Right lobe of liver (tissue), 6 donors: ENCODE measurements at regions not wholly inside any gene's neighbourhood (a gene's known extent, or its start where the extent isn't known, plus 50 kb on each side); places are given as distances from the start of the nearest gene placed in this dataset.

ENCODE experiments used
- ATAC-seq, 4 donors: fragments of 200-7000 bp; cut with Tn5 transposase; one replicate each; pipeline ENCODE4 v1.9.1; 2020; ENCODE audit warnings: mild to moderate bottlenecking in 4 of 4, moderate library complexity in 4 of 4
- DNase-seq, 3 donors: peaks; one replicate each; pipeline ENCODE4 v3.0.0-alpha.2; 2020
- H3K27ac ChIP-seq, 3 donors: fragments of 200-600 bp; one replicate each; pipeline ENCODE4 v1.8.0; 2022
- H3K27me3 ChIP-seq, 2 donors: fragments of 200-600 bp; one replicate each; pipeline ENCODE4 v1.8.0; 2022
- H3K36me3 ChIP-seq, 4 donors: fragments of 200-600 bp; sonication (generic) in 1 of 4; one replicate each; pipeline versions ENCODE4 v1.5.1 to v1.8.0; 2017 to 2022; ENCODE audit warnings: control low read depth in 1 of 4
- H3K4me1 ChIP-seq, 4 donors: fragments of 200-600 bp; sonication (generic) in 1 of 4; one replicate each; pipeline versions ENCODE4 v1.5.1 to v1.8.0; 2017 to 2022; ENCODE audit warnings: control low read depth in 1 of 4
- H3K4me3 ChIP-seq, 3 donors: fragments of 200-600 bp; one replicate each; pipeline ENCODE4 v1.8.0; 2022
- H3K9me3 ChIP-seq, 4 donors: fragments of 200-600 bp; sonication (generic) in 1 of 4; one replicate each; pipeline versions ENCODE4 v1.5.1 to v1.8.0; 2017 to 2022; ENCODE audit warnings: control low read depth in 1 of 4
- POLR2A ChIP-seq: fragments of 450-650 bp; IDR thresholded peaks from one replicate; pipeline ENCODE4 v1.6.1; 2017; ENCODE audit warnings: antibody characterized with exemption, mild to moderate bottlenecking
- WGBS: methylation state at CpG from one replicate; pipeline ENCODE4 v1.1.6; 2018; ENCODE audit warnings: low coverage, low lambda C conversion rate; ENCODE audit not compliant: insufficient coverage; ENCODE audit errors: missing lambda C conversion rate; 5-methylcytosine and 5-hydroxymethylcytosine counted together
- intact Hi-C, 2 donors: fragments of 100-400 bp; cut with DNase I; formaldehyde crosslinking; loops; one replicate each; pipeline versions ENCODE4 v1.11.2 to v1.14.1; 2022
- TF ChIP-seq, protein P1 (sequence below), 4 donors: fragments of 200-600 bp in 3 of 4; fragments of 450-650 bp in 1 of 4; IDR thresholded peaks; one replicate each; pipeline versions ENCODE4 v1.5.1 to v1.8.0; 2016 to 2022; ENCODE audit warnings: antibody characterized with exemption in 4 of 4, mild to moderate bottlenecking in 2 of 4
- donor health status: DM: no; HTN: yes; CAD: no.
- donor health status: DM: no; HTN: no; CAD: no.
- donor health status: DM: no; HTN: no; CAD: no.
- donor health status: DM: no; HTN: yes; CAD: no.
- donor health status: DM: no; HTN: yes; CAD: no.

DNA sequence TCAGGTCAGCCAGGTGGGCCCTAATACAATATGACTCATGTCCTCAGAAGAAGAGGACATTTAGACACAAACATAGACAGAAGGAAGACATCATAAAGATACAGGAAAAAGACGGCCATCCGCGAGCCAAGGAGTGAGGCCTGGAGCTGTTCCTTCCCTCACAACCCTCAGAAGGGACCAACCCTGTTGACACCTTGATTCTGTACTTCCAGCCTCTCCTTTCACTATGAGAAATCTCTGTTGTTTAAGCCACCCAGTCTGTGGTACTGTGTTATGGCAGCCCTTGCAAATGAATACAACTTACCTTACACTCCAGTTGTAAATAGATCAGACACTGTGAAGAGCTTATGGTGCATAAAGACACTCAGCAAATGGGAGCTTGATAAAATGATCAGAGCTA lies 199.7 kb downstream of the SAMD5 start:
- DNase-seq: no peak
- intact Hi-C loops: no loop called here
- Histone ChIP-seq H3K36me3 (no peaks in the 10 kb centered on the region), H3K4me1 (no peaks in the 10 kb centered on the region), H3K27me3 (no peaks in the 10 kb centered on the region), H3K27ac (no peak overlapping the region), H3K4me3 (no peak overlapping the region), H3K9me3 (no peaks in the 10 kb centered on the region)
- TF ChIP-seq, protein P1, sequence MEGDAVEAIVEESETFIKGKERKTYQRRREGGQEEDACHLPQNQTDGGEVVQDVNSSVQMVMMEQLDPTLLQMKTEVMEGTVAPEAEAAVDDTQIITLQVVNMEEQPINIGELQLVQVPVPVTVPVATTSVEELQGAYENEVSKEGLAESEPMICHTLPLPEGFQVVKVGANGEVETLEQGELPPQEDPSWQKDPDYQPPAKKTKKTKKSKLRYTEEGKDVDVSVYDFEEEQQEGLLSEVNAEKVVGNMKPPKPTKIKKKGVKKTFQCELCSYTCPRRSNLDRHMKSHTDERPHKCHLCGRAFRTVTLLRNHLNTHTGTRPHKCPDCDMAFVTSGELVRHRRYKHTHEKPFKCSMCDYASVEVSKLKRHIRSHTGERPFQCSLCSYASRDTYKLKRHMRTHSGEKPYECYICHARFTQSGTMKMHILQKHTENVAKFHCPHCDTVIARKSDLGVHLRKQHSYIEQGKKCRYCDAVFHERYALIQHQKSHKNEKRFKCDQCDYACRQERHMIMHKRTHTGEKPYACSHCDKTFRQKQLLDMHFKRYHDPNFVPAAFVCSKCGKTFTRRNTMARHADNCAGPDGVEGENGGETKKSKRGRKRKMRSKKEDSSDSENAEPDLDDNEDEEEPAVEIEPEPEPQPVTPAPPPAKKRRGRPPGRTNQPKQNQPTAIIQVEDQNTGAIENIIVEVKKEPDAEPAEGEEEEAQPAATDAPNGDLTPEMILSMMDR (IDR thresholded peaks at IDR 0.05): no peak
- no peak for ATAC-seq
- WGBS: 91% methylated on average over 3 of the region's 3 CpGs

GRCh38 chr6:147709396-147710272 lies 201.1 kb downstream of the SAMD5 start:
- TF ChIP-seq, protein P1 (IDR thresholded peaks at IDR 0.05): no peak
- no peak for TF ChIP-seq POLR2A
- DNase-seq (no peak), ATAC-seq (peak in 1 of 4 donors; percentile 54)
- H3K36me3 ChIP-seq: no peaks in the 10 kb centered on the region
- whole genome bisulfite sequencing: 53% methylated on average over 4 of the region's 6 CpGs
- H3K27ac ChIP-seq: no peak overlapping the region
- H3K9me3 ChIP-seq: no peaks in the 10 kb centered on the region
- no peaks in the 10 kb centered on the region for H3K27me3 ChIP-seq
- H3K4me1 ChIP-seq: no peaks in the 10 kb centered on the region
- intact Hi-C loops: no loop called here
- H3K4me3 ChIP-seq: no peak overlapping the region

DNA sequence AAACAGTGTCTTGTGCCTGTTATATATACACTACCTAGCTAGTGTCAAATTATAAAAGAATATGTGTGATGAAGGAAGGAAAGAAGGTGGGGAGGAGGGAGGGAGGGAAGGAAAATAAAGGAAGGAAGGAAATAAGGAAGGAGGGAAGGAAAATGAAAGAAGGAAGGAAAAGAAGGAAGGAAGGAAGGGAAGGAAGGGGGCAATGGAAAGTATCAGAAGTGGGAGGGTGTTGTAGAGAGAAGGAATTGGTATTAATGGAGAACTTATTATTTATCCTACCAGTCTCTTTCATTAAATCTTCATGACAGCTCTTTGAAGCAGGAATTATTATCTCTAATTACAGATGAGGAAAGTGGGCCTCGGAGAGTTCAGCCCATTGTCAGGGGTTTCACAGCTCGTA lies 202.4 kb downstream of the SAMD5 start:
- no peaks in the 10 kb centered on the region for H3K27me3 ChIP-seq
- 61% methylated on average over 2 of the region's 2 CpGs for WGBS
- DNase-seq (no peak), ATAC-seq (no peak)
- no peaks in the 10 kb centered on the region for H3K4me1 ChIP-seq
- H3K27ac ChIP-seq: no peak overlapping the region
- no peak overlapping the region for H3K4me3 ChIP-seq
- TF ChIP-seq, protein P1 (IDR thresholded peaks at IDR 0.05): no peak
- no peak for TF ChIP-seq POLR2A
- intact Hi-C loops: no loop called here
- H3K9me3 ChIP-seq: no peaks in the 10 kb centered on the region
- H3K36me3 ChIP-seq: no peaks in the 10 kb centered on the region

GRCh38 chr6:147711476-147711875 lies 203.0 kb downstream of the SAMD5 start:
- H3K4me3 ChIP-seq: no peak overlapping the region
- intact Hi-C loops: no loop called here
- no peak for DNase-seq
- H3K36me3 ChIP-seq: no peaks in the 10 kb centered on the region
- H3K27me3 ChIP-seq: no peaks in the 10 kb centered on the region
- no peaks in the 10 kb centered on the region for H3K4me1 ChIP-seq
- ATAC-seq: no peak
- TF ChIP-seq, protein P1 (IDR thresholded peaks at IDR 0.05): no peak
- no peak overlapping the region for H3K27ac ChIP-seq
- 49% methylated on average over 4 of the region's 4 CpGs for WGBS
- H3K9me3 ChIP-seq: no peaks in the 10 kb centered on the region
